B cell (primary cell): ENCODE measurements at regions not wholly inside any gene's neighbourhood (a gene's known extent, or its start where the extent isn't known, plus 50 kb on each side); places are given as distances from the start of the nearest gene placed in this dataset.

Experiments used
- ATAC-seq: fragments of 200-7000 bp; cut with Tn5 transposase; one replicate; pipeline ENCODE4 v1.10.0; 2021; ENCODE audit warnings: low read depth, mild to moderate bottlenecking, moderate number of reproducible peaks, moderate library complexity
- CTCF ChIA-PET: fragments of 350-600 bp; sonication (Branson Sonifier 250); formaldehyde crosslinking; loops from one replicate; lab custom pipeline; 2021; ENCODE audit warnings: antibody characterized with exemption, inconsistent platforms; lab: Charles Lee
- POLR2A ChIA-PET: fragments of 350-600 bp; sonication (Branson Sonifier 250); formaldehyde crosslinking; loops from one replicate; lab custom pipeline; 2021; ENCODE audit warnings: antibody characterized with exemption; lab: Charles Lee
- DNase-seq: peaks from one replicate; pipeline ENCODE4 v3.0.0; 2013
- H2AFZ ChIP-seq: 2 replicates; pipeline ENCODE4 v1.6.1; 2012; ENCODE audit warnings: mild to moderate bottlenecking, low read depth, low read length; ENCODE audit not compliant: insufficient read depth, poor library complexity, severe bottlenecking
- H3K27ac ChIP-seq, 2 donors: 1 replicate in 1 of 2; 2 replicates in 1 of 2; pipeline ENCODE4 v1.5.1; 2012 to 2013; ENCODE audit warnings: low read length in 2 of 2, mild to moderate bottlenecking in 2 of 2, moderate library complexity in 1 of 2
- H3K27me3 ChIP-seq, 4 experiments: fragments of 200-600 bp in 1 of 4; sonication (generic) in 1 of 4; replicated peaks in 1 of 4; 1 replicate in 2 of 4; 2 replicates in 2 of 4; pipeline versions ENCODE4 v1.6.1 to v1.7.0; 2013 to 2016; ENCODE audit warnings: low read length in 3 of 4, mild to moderate bottlenecking in 2 of 4, mixed read lengths in 1 of 4, moderate library complexity in 1 of 4; ENCODE audit not compliant: insufficient read depth in 4 of 4, control insufficient read depth in 3 of 4; ENCODE audit errors: control extremely low read depth in 1 of 4
- H3K36me3 ChIP-seq, 2 experiments: replicated peaks in 1 of 2; 1 replicate in 1 of 2; 2 replicates in 1 of 2; pipeline versions ENCODE4 v1.6.1 to v1.7.1; 2013; ENCODE audit warnings: low read length in 1 of 2; ENCODE audit not compliant: insufficient read depth in 2 of 2, control insufficient read depth in 1 of 2; ENCODE audit errors: control extremely low read depth in 1 of 2, extremely low read depth in 1 of 2
- H3K4me1 ChIP-seq, 2 donors: fragments of 200-600 bp in 1 of 2; sonication (generic) in 1 of 2; 1 replicate in 1 of 2; 2 replicates in 1 of 2; pipeline versions ENCODE4 v1.5.1 to v1.6.1; 2013 to 2017; ENCODE audit warnings: low read length in 2 of 2; ENCODE audit not compliant: control insufficient read depth in 2 of 2, insufficient read depth in 2 of 2
- H3K4me2 ChIP-seq: replicated peaks from 2 replicates; pipeline ENCODE3; 2012; ENCODE audit warnings: mild to moderate bottlenecking, low read depth, low read length; ENCODE audit not compliant: poor library complexity, severe bottlenecking
- H3K4me3 ChIP-seq, 5 experiments: fragments of 200-600 bp in 1 of 5; sonication (generic) in 1 of 5; 1 replicate in 3 of 5; 2 replicates in 2 of 5; pipeline versions ENCODE4 v1.5.1 to v1.7.0; 2011 to 2016; ENCODE audit warnings: low read length in 4 of 5, mild to moderate bottlenecking in 4 of 5, low read depth in 2 of 5, control low read depth in 1 of 5, moderate library complexity in 1 of 5; ENCODE audit not compliant: insufficient read depth in 1 of 5; ENCODE audit errors: control extremely low read depth in 1 of 5, extremely low read depth in 1 of 5
- H3K79me2 ChIP-seq: fragments of 200-600 bp; sonication (generic); one replicate; pipeline ENCODE4 v1.6.0; 2016; ENCODE audit warnings: low read length; ENCODE audit not compliant: control insufficient read depth, insufficient read depth
- H3K9ac ChIP-seq: fragments of 200-600 bp; sonication (generic); 2 replicates; pipeline ENCODE4 v1.6.1; 2017; ENCODE audit warnings: mild to moderate bottlenecking, low read length, moderate library complexity
- H3K9me3 ChIP-seq, 3 donors: one replicate each; pipeline versions ENCODE4 v1.6.1 to v1.7.1; 2013; ENCODE audit warnings: low read length in 2 of 3; ENCODE audit not compliant: control insufficient read depth in 2 of 3, insufficient read depth in 1 of 3; ENCODE audit errors: control extremely low read depth in 1 of 3
- H4K20me1 ChIP-seq: 2 replicates; pipeline ENCODE4 v1.6.0; 2012; ENCODE audit warnings: mild to moderate bottlenecking, low read length; ENCODE audit not compliant: insufficient read depth, control insufficient read depth, poor library complexity, severe bottlenecking
- H3K27ac Mint-ChIP-seq: one replicate; pipeline ENCODE4 v1.8.0; 2021; ENCODE audit warnings: mixed read lengths
- H3K27me3 Mint-ChIP-seq: one replicate; pipeline ENCODE4 v1.8.0; 2021; ENCODE audit warnings: mixed read lengths
- H3K4me1 Mint-ChIP-seq: one replicate; pipeline ENCODE4 v1.8.0; 2021; ENCODE audit warnings: mixed read lengths
- H3K4me3 Mint-ChIP-seq: one replicate; pipeline ENCODE4 v1.8.0; 2021; ENCODE audit warnings: mixed read lengths
- H3K9me3 Mint-ChIP-seq: one replicate; pipeline ENCODE4 v1.8.0; 2022; ENCODE audit warnings: mixed read lengths; ENCODE audit not compliant: insufficient read depth
- CTCF ChIP-seq: fragments of 200-600 bp; IDR thresholded peaks from one replicate; pipeline ENCODE4 v1.8.0; 2022; ENCODE audit warnings: antibody characterized with exemption, mild to moderate bottlenecking
- EZH2 ChIP-seq: IDR thresholded peaks from 2 replicates; pipeline ENCODE4 v1.6.1; 2012; ENCODE audit warnings: borderline replicate concordance, low read depth, mild to moderate bottlenecking, moderate library complexity, low read length; ENCODE audit not compliant: insufficient read depth, poor library complexity, severe bottlenecking
- WGBS: methylation state at CpG from one replicate; pipeline ENCODE4 v1.1.5; 2013; ENCODE audit warnings: missing lambda C conversion rate; ENCODE audit not compliant: insufficient coverage; 5-methylcytosine and 5-hydroxymethylcytosine counted together
- intact Hi-C: fragments of 100-400 bp; cut with micrococcal nuclease; formaldehyde crosslinking; loops from one replicate; pipeline ENCODE4 v1.10.0; 2022

GRCh38 chr1:114215436-114215835 lies 61.8 kb upstream of the SYT6 start:
- intact Hi-C loops, result no loop called here
- Histone ChIP-seq H3K4me3 (no peak overlapping the region), H3K27me3 (peaks cover 0 to 2% (median under 1%) of the 10 kb centered on the region in 4 experiments), H3K4me2 (no peak overlapping the region), H3K27ac (no peak overlapping the region), H3K9me3 (no peaks in the 10 kb centered on the region), H3K79me2 (no peaks in the 10 kb centered on the region), H3K4me1 (no peaks in the 10 kb centered on the region), H3K36me3 (no peaks in the 10 kb centered on the region), H4K20me1 (no peaks in the 10 kb centered on the region), H3K9ac (no peak overlapping the region), H2AFZ (no peak overlapping the region)
- H3K4me3 Mint-ChIP-seq, result no peak overlapping the region
- no peak for ATAC-seq
- H3K4me1 Mint-ChIP-seq, result peaks cover 2% of the 10 kb centered on the region
- peaks cover 36% of the 10 kb centered on the region for H3K27me3 Mint-ChIP-seq
- H3K9me3 Mint-ChIP-seq, result no peaks in the 10 kb centered on the region
- no peak for TF ChIP-seq EZH2
- ChIA-PET CTCF (no interaction called here), POLR2A (no interaction called here)
- WGBS, result 93% methylated on average over 4 of the region's 4 CpGs
- DNase-seq, result no peak
- no peak overlapping the region for H3K27ac Mint-ChIP-seq

DNA sequence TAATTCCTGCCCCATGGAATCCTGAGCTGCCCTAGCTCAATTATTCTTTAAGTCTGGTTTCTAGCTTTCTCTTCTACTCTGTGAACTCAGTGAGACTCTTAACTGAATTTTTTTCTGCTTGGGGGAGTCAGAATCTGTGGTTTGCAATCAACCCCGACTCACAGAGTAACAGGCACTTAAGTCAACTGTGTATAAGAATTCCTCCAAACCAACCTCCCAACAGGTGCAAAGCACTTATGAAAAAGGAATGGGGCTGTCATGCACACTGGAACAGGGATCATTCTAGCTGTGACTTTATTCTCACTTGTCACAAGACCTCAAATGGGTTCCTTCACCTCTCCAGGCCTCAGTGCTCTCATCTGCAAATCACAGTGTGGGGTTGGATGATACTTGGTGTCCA lies 60.3 kb upstream of the SYT6 start:
- Histone ChIP-seq H3K27me3 (peaks cover 0 to 2% (median under 1%) of the 10 kb centered on the region in 4 experiments), H3K79me2 (no peaks in the 10 kb centered on the region), H3K4me3 (no peak overlapping the region), H4K20me1 (no peaks in the 10 kb centered on the region), H3K4me1 (no peaks in the 10 kb centered on the region), H2AFZ (no peak overlapping the region), H3K36me3 (no peaks in the 10 kb centered on the region), H3K27ac (no peak overlapping the region), H3K9ac (no peak overlapping the region), H3K9me3 (no peaks in the 10 kb centered on the region), H3K4me2 (no peak overlapping the region)
- WGBS, result no CpG with 5 or more reads among the region's 1 CpG
- peaks cover 2% of the 10 kb centered on the region for H3K4me1 Mint-ChIP-seq
- ChIA-PET POLR2A (no interaction called here), CTCF (interaction anchor here (0.5 to 0.7 kb wide), 2 partner anchors 23 to 354 kb away, joined by 3 read pairs; no protein-coding TSS in a partner anchor)
- H3K27ac Mint-ChIP-seq, result no peak overlapping the region
- H3K4me3 Mint-ChIP-seq, result no peak overlapping the region
- H3K9me3 Mint-ChIP-seq, result no peaks in the 10 kb centered on the region
- TF ChIP-seq CTCF, result no peak
- TF ChIP-seq EZH2, result no peak
- DNase-seq (no peak), ATAC-seq (no peak)
- peaks cover 48% of the 10 kb centered on the region for H3K27me3 Mint-ChIP-seq
- intact Hi-C loops, result no loop called here
